GM19438 (cell line): ENCODE measurements at regions not wholly inside any gene's neighbourhood (a gene's known extent, or its start where the extent isn't known, plus 50 kb on each side); places are given as distances from the start of the nearest gene placed in this dataset.

Experiments used
- ATAC-seq: cut with Tn5 transposase; IDR thresholded peaks from one replicate; pipeline ENCODE4 v1.9.1; 2021; ENCODE audit warnings: low read depth; ENCODE audit not compliant: unreplicated experiment

GRCh38 chr6:14272737-14273085 is 155.1 kb downstream of the CD83 start:
- no peak for ATAC-seq

GRCh38 chr6:14273191-14273590 is 155.6 kb downstream of the CD83 start:
- no peak for ATAC-seq

- ATAC-seq = no peak
Measured at GRCh38 chr6:14274016-14274415, 156.4 kb downstream of the CD83 start.

GRCh38 chr6:14274546-14275492 is 157.2 kb downstream of the CD83 start:
- no peak for ATAC-seq

GRCh38 chr6:14275493-14275851 is 157.9 kb downstream of the CD83 start:
- no peak for ATAC-seq

- no peak for ATAC-seq
Measured at GRCh38 chr6:14276071-14276470, 158.5 kb downstream of the CD83 start.

- ATAC-seq = peak; percentile 84
Measured at GRCh38 chr6:14276667-14277404, 159.3 kb downstream of the CD83 start.

- ATAC-seq = peak; percentile 26
Measured at GRCh38 chr6:14277405-14277930, 159.9 kb downstream of the CD83 start.

GRCh38 chr6:14278006-14278405 is 160.4 kb downstream of the CD83 start:
- ATAC-seq = no peak

- ATAC-seq = no peak
Measured at GRCh38 chr6:14278446-14278845, 160.9 kb downstream of the CD83 start.

GRCh38 chr6:14280006-14280510 is 162.5 kb downstream of the CD83 start:
- no peak for ATAC-seq

GRCh38 chr6:14280766-14281293 is 163.3 kb downstream of the CD83 start:
- no peak for ATAC-seq

- ATAC-seq = no peak
Measured at GRCh38 chr6:14281811-14282660, 164.5 kb downstream of the CD83 start.

GRCh38 chr6:14282854-14283505 is 165.4 kb downstream of the CD83 start:
- ATAC-seq = no peak

GRCh38 chr6:14283600-14284235 is 166.1 kb downstream of the CD83 start:
- no peak for ATAC-seq

GRCh38 chr6:14284969-14285590 is 167.5 kb downstream of the CD83 start:
- no peak for ATAC-seq

GRCh38 chr6:14286144-14286543 is 168.6 kb downstream of the CD83 start:
- no peak for ATAC-seq

- no peak for ATAC-seq
Measured at GRCh38 chr6:14286634-14287428, 169.3 kb downstream of the CD83 start.
